H1 (cell line): ENCODE measurements at regions not wholly inside any gene's neighbourhood (a gene's known extent, or its start where the extent isn't known, plus 50 kb on each side); places are given as distances from the start of the nearest gene placed in this dataset.

ENCODE experiments used
- CTCF ChIA-PET: fragments of 300-600 bp; sonication (Branson Sonifier 250); formaldehyde crosslinking; loops from one replicate; lab custom pipeline; 2021; ENCODE audit not compliant: partially characterized antibody; lab: Charles Lee
- POLR2A ChIA-PET: fragments of 300-600 bp; sonication (Branson Sonifier 250); formaldehyde crosslinking; loops from one replicate; lab custom pipeline; 2021; ENCODE audit warnings: inconsistent platforms; ENCODE audit not compliant: partially characterized antibody; lab: Charles Lee
- DNase-seq, 2 experiments: peaks; one replicate each; pipeline versions ENCODE4 v3.0.0 to v3.0.0-alpha.2; 2010 to 2022; ENCODE audit warnings: low spot score in 2 of 2, low read depth in 1 of 2, mixed read lengths in 1 of 2
- FAIRE-seq: peaks from 2 replicates; lab custom pipeline; 2011; peaks lifted over from hg19 to GRCh38; lab: Jason Lieb, UNC
- H2AFZ ChIP-seq: 2 replicates; pipeline ENCODE4 v1.8.1; 2012; ENCODE audit warnings: low read length, inconsistent platforms
- H2AK5ac ChIP-seq: 2 replicates; pipeline ENCODE4 v1.6.1; 2013; ENCODE audit warnings: low read depth, low read length
- H2BK120ac ChIP-seq: replicated peaks from 2 replicates; pipeline ENCODE3; 2013; ENCODE audit warnings: low read depth, low read length, inconsistent platforms
- H2BK12ac ChIP-seq: 2 replicates; pipeline ENCODE4 v1.6.1; 2013; ENCODE audit warnings: low read depth, low read length
- H2BK15ac ChIP-seq: 2 replicates; pipeline ENCODE4 v1.6.1; 2013; ENCODE audit warnings: low read length
- H2BK20ac ChIP-seq: 2 replicates; pipeline ENCODE4 v1.6.1; 2013; ENCODE audit warnings: low read length
- H2BK5ac ChIP-seq: 2 replicates; pipeline ENCODE4 v1.6.1; 2013; ENCODE audit warnings: low read depth, low read length
- H3K14ac ChIP-seq: 2 replicates; pipeline ENCODE4 v1.6.1; 2013; ENCODE audit warnings: inconsistent platforms; ENCODE audit not compliant: insufficient read length
- H3K18ac ChIP-seq: 2 replicates; pipeline ENCODE4 v1.6.1; 2013; ENCODE audit warnings: low read length; ENCODE audit errors: extremely low read depth
- H3K23ac ChIP-seq: 2 replicates; pipeline ENCODE4 v1.6.1; 2013; ENCODE audit warnings: inconsistent platforms; ENCODE audit not compliant: insufficient read length
- H3K23me2 ChIP-seq: 2 replicates; pipeline ENCODE4 v1.6.1; 2013; ENCODE audit warnings: low read depth, low read length
- H3K27ac ChIP-seq: 2 replicates; pipeline ENCODE4 v1.6.1; 2011; ENCODE audit warnings: low read depth, low read length, inconsistent platforms
- H3K27me3 ChIP-seq, 4 experiments: replicated peaks in 1 of 4; 1 replicate in 1 of 4; 2 replicates in 3 of 4; pipeline versions ENCODE4 v1.6.1 to v1.8.1; 2011 to 2013; ENCODE audit warnings: low read length in 3 of 4, mild to moderate bottlenecking in 3 of 4, inconsistent platforms in 2 of 4, mixed read lengths in 2 of 4, moderate library complexity in 1 of 4; ENCODE audit not compliant: control insufficient read depth in 3 of 4, insufficient read depth in 3 of 4; ENCODE audit errors: extremely low read depth in 1 of 4
- H3K36me3 ChIP-seq, 4 experiments: 2 replicates each; pipeline versions ENCODE4 v1.6.1 to v1.8.1; 2011 to 2013; ENCODE audit warnings: mild to moderate bottlenecking in 4 of 4, low read length in 3 of 4, moderate library complexity in 2 of 4, control low read depth in 1 of 4, inconsistent platforms in 1 of 4; ENCODE audit not compliant: insufficient read depth in 4 of 4, control insufficient read depth in 2 of 4
- H3K4ac ChIP-seq: replicated peaks from 2 replicates; pipeline ENCODE3; 2013; ENCODE audit warnings: low read length, low read depth, mixed read lengths, inconsistent platforms; ENCODE audit not compliant: insufficient read length
- H3K4me1 ChIP-seq, 4 experiments: replicated peaks in 1 of 4; 1 replicate in 1 of 4; 2 replicates in 3 of 4; pipeline versions ENCODE4 v1.6.1 to v1.8.1; 2011 to 2013; ENCODE audit warnings: low read length in 3 of 4, inconsistent platforms in 2 of 4, mixed read lengths in 1 of 4; ENCODE audit not compliant: insufficient read depth in 4 of 4, control insufficient read depth in 3 of 4
- H3K4me2 ChIP-seq, 2 experiments: 2 replicates each; pipeline versions ENCODE4 v1.6.1 to v1.8.1; 2011 to 2013; ENCODE audit warnings: low read depth in 2 of 2, low read length in 2 of 2, control low read depth in 1 of 2, inconsistent platforms in 1 of 2, mild to moderate bottlenecking in 1 of 2; ENCODE audit not compliant: insufficient read depth in 1 of 2
- H3K4me3 ChIP-seq, 4 experiments: fragments of 200-600, 300-600 bp in 1 of 4; sonication (generic), shearing (Covaris generic), sonication (Bioruptor Twin) in 1 of 4; 2 replicates each; pipeline versions ENCODE4 v1.5.1 to v1.8.1; 2011 to 2016; ENCODE audit warnings: low read length in 4 of 4, low read depth in 3 of 4, control low read depth in 2 of 4, inconsistent platforms in 2 of 4, mild to moderate bottlenecking in 2 of 4, mixed read lengths in 1 of 4, moderate library complexity in 1 of 4; ENCODE audit not compliant: insufficient read depth in 2 of 4; ENCODE audit errors: extremely low read depth in 1 of 4
- H3K56ac ChIP-seq: replicated peaks from 2 replicates; pipeline ENCODE3; 2013; ENCODE audit warnings: low read depth, mild to moderate bottlenecking, mixed read lengths, low read length, inconsistent platforms; ENCODE audit not compliant: insufficient read length
- H3K79me1 ChIP-seq: 2 replicates; pipeline ENCODE4 v1.6.1; 2013; ENCODE audit warnings: low read depth, low read length, control low read depth
- H3K79me2 ChIP-seq, 2 experiments: 2 replicates each; pipeline versions ENCODE4 v1.6.1 to v1.8.1; 2012 to 2013; ENCODE audit warnings: low read length in 2 of 2, mild to moderate bottlenecking in 2 of 2, inconsistent platforms in 1 of 2; ENCODE audit not compliant: insufficient read depth in 2 of 2, control insufficient read depth in 1 of 2
- H3K9ac ChIP-seq, 4 experiments: replicated peaks in 1 of 4; 1 replicate in 1 of 4; 2 replicates in 3 of 4; pipeline versions ENCODE4 v1.6.1 to v1.8.1; 2011 to 2013; ENCODE audit warnings: low read depth in 3 of 4, low read length in 3 of 4, control low read depth in 2 of 4, mild to moderate bottlenecking in 2 of 4, moderate library complexity in 2 of 4, inconsistent platforms in 1 of 4; ENCODE audit errors: extremely low read depth in 1 of 4
- H3K9me3 ChIP-seq, 2 experiments: 2 replicates each; pipeline versions ENCODE4 v1.6.1 to v1.8.1; 2012 to 2013; ENCODE audit warnings: mild to moderate bottlenecking in 2 of 2, moderate library complexity in 2 of 2, control low read depth in 1 of 2, inconsistent platforms in 1 of 2, low read depth in 1 of 2, low read length in 1 of 2, mixed read lengths in 1 of 2; ENCODE audit not compliant: insufficient read depth in 2 of 2
- H4K20me1 ChIP-seq, 2 experiments: replicated peaks in 1 of 2; 2 replicates each; pipeline versions ENCODE3 to v1.8.1; 2011 to 2013; ENCODE audit warnings: inconsistent platforms in 2 of 2, low read length in 2 of 2, mild to moderate bottlenecking in 1 of 2; ENCODE audit not compliant: insufficient read depth in 2 of 2, control insufficient read depth in 1 of 2
- H4K5ac ChIP-seq: 2 replicates; pipeline ENCODE4 v1.6.1; 2013; ENCODE audit warnings: low read length, low read depth, mixed read lengths, inconsistent platforms; ENCODE audit not compliant: insufficient read length
- H4K8ac ChIP-seq: 2 replicates; pipeline ENCODE4 v1.8.0; 2013; ENCODE audit warnings: mild to moderate bottlenecking, moderate library complexity, low read length, inconsistent platforms; ENCODE audit not compliant: insufficient read depth; ENCODE audit errors: extremely low read depth
- H4K91ac ChIP-seq: replicated peaks from 2 replicates; pipeline ENCODE3; 2013; ENCODE audit warnings: low read length, mixed read lengths, inconsistent platforms; ENCODE audit not compliant: insufficient read length
- CREB1 ChIP-seq: IDR thresholded peaks from 2 replicates; pipeline ENCODE4 v1.6.1; 2012; ENCODE audit warnings: inconsistent platforms
- EP300 ChIP-seq, 2 experiments: IDR thresholded peaks; 1 replicate in 1 of 2; 2 replicates in 1 of 2; pipeline ENCODE4 v1.6.1; 2011 to 2012; ENCODE audit warnings: low read depth in 2 of 2, low read length in 2 of 2, mild to moderate bottlenecking in 2 of 2, borderline replicate concordance in 1 of 2, inconsistent platforms in 1 of 2, moderate library complexity in 1 of 2
- JUND ChIP-seq: IDR thresholded peaks from 2 replicates; pipeline ENCODE4 v1.6.1; 2011; ENCODE audit warnings: mild to moderate bottlenecking, improper control_type of control experiment, low read length
- KDM1A ChIP-seq: fragments of 200-600, 300-600 bp; sonication (generic); IDR thresholded peaks from 2 replicates; pipeline ENCODE4 v1.7.1; 2016; ENCODE audit warnings: mild to moderate bottlenecking, low read length, borderline replicate concordance
- KDM5A ChIP-seq: fragments of 200-600 bp; IDR thresholded peaks from 2 replicates; pipeline ENCODE4 v1.7.1; 2012; ENCODE audit warnings: mild to moderate bottlenecking, low read length, inconsistent platforms, mixed read lengths
- MAFK ChIP-seq: IDR thresholded peaks from 2 replicates; pipeline ENCODE4 v1.6.1; 2012; ENCODE audit warnings: low read depth, mild to moderate bottlenecking, improper control_type of control experiment, low read length
- SAP30 ChIP-seq: fragments of 300-600 bp; sonication (generic); IDR thresholded peaks from 2 replicates; pipeline ENCODE4 v1.7.1; 2012; ENCODE audit warnings: low read length, moderate library complexity, mild to moderate bottlenecking, inconsistent platforms; ENCODE audit not compliant: insufficient read depth, insufficient replicate concordance
- TCF12 ChIP-seq: IDR thresholded peaks from 2 replicates; pipeline ENCODE4 v1.6.1; 2011; ENCODE audit warnings: low read depth, mild to moderate bottlenecking, low read length
- WGBS, 2 experiments: shearing (Covaris generic) in 1 of 2; methylation state at CpG; one replicate each; pipeline versions ENCODE4 v1.1.6 to v1.1.7; 2013 to 2015; ENCODE audit warnings: low lambda C conversion rate in 2 of 2, mixed read lengths in 2 of 2, inconsistent platforms in 1 of 2, low coverage in 1 of 2, missing lambda C conversion rate in 1 of 2; ENCODE audit not compliant: insufficient replicate concordance in 2 of 2, insufficient coverage in 1 of 2, insufficient read length in 1 of 2; ENCODE audit errors: extremely low coverage in 1 of 2, missing lambda C conversion rate in 1 of 2; 5-methylcytosine and 5-hydroxymethylcytosine counted together
- TF ChIP-seq, protein P1 (sequence below), 3 experiments: IDR thresholded peaks; 1 replicate in 2 of 3; 2 replicates in 1 of 3; pipeline versions ENCODE4 v1.5.1 to v1.6.1; 2011; ENCODE audit warnings: low read length in 3 of 3, mild to moderate bottlenecking in 3 of 3, inconsistent platforms in 2 of 3, low read depth in 1 of 3, moderate library complexity in 1 of 3; ENCODE audit not compliant: insufficient read depth in 1 of 3; ENCODE audit errors: control extremely low read depth in 1 of 3
- TF ChIP-seq, protein P2 (sequence below): IDR thresholded peaks from 2 replicates; pipeline ENCODE4 v1.6.1; 2011; ENCODE audit warnings: low read length, improper control_type of control experiment

DNA sequence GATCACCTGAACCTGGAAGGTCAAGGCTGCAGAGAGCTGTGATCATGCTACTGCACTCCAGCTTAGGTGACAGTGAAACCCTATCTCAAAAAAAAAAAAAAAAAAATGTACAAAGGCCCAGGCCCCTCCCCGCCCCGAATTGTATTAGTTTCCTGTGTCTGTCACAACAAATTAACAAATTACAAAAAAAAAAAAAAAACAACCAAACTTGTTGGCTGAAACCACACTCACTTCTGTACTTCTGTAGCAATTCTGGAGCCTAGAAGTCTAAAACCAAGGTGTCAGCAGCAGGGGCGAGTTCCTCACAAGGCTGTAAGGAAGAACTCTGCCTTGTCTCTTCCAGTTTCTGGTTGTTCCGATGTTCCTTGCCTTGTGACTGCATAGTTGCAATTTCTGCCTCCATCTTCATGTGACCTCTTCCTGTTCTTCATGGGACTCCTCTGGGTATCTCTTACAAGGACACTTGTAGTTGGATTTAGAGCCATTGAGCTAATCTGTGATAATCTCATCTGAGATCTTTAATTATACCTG, 100.8 kb upstream of the ZSWIM2 start:
- no peak for FAIRE-seq
- TF ChIP-seq, protein P1, sequence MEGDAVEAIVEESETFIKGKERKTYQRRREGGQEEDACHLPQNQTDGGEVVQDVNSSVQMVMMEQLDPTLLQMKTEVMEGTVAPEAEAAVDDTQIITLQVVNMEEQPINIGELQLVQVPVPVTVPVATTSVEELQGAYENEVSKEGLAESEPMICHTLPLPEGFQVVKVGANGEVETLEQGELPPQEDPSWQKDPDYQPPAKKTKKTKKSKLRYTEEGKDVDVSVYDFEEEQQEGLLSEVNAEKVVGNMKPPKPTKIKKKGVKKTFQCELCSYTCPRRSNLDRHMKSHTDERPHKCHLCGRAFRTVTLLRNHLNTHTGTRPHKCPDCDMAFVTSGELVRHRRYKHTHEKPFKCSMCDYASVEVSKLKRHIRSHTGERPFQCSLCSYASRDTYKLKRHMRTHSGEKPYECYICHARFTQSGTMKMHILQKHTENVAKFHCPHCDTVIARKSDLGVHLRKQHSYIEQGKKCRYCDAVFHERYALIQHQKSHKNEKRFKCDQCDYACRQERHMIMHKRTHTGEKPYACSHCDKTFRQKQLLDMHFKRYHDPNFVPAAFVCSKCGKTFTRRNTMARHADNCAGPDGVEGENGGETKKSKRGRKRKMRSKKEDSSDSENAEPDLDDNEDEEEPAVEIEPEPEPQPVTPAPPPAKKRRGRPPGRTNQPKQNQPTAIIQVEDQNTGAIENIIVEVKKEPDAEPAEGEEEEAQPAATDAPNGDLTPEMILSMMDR (IDR thresholded peaks at IDR 0.05; ENCODE audit: control extremely low read depth in 1 of 3, insufficient read depth in 1 of 3, low read depth in 1 of 3, low read length in 3 of 3) = no peak
- no peak for TF ChIP-seq KDM1A
- no peak for TF ChIP-seq TCF12
- no peak for TF ChIP-seq MAFK
- TF ChIP-seq EP300 (IDR thresholded peaks at IDR 0.05; ENCODE audit: borderline replicate concordance in 1 of 2, low read depth in 2 of 2, low read length in 2 of 2) = no peak
- TF ChIP-seq KDM5A = no peak
- TF ChIP-seq JUND = no peak
- no peak for TF ChIP-seq CREB1
- TF ChIP-seq SAP30 = no peak
- TF ChIP-seq, protein P2, sequence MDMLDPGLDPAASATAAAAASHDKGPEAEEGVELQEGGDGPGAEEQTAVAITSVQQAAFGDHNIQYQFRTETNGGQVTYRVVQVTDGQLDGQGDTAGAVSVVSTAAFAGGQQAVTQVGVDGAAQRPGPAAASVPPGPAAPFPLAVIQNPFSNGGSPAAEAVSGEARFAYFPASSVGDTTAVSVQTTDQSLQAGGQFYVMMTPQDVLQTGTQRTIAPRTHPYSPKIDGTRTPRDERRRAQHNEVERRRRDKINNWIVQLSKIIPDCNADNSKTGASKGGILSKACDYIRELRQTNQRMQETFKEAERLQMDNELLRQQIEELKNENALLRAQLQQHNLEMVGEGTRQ = no peak

More for the DNA sequence above, 100.8 kb upstream of the ZSWIM2 start:
- no peaks in the 10 kb centered on the region for H3K9me3 ChIP-seq
- no peaks in the 10 kb centered on the region for H3K79me2 ChIP-seq
- H3K79me1 ChIP-seq = no peaks in the 10 kb centered on the region
- H2BK20ac ChIP-seq = no peak overlapping the region
- no peaks in the 10 kb centered on the region for H3K4me1 ChIP-seq
- H3K4me3 ChIP-seq = no peak overlapping the region
- no peak overlapping the region for H2BK12ac ChIP-seq
- DNase-seq = peak in 1 of 2 experiments; percentile 11
- H3K14ac ChIP-seq = no peak overlapping the region
- CTCF ChIA-PET = interaction anchor here (0.5 to 1.2 kb wide), 4 partner anchors 87 to 517 kb away, joined by 3 to 5 read pairs (median 4); no protein-coding TSS in a partner anchor
- no peak overlapping the region for H3K4me2 ChIP-seq
- H4K20me1 ChIP-seq = no peaks in the 10 kb centered on the region
- no peak overlapping the region for H3K4ac ChIP-seq
- no peak overlapping the region for H3K18ac ChIP-seq
- H3K23ac ChIP-seq = no peak overlapping the region
- H4K8ac ChIP-seq = no peak overlapping the region
- WGBS, 2 experiments = 91% methylated on average over 4 of the region's 4 CpGs; no CpG with 5 or more reads in 1 of the 2 experiments
- H2BK5ac ChIP-seq = no peak overlapping the region
- no peaks in the 10 kb centered on the region for H3K27me3 ChIP-seq
- H3K56ac ChIP-seq = no peak overlapping the region
- H3K9ac ChIP-seq = no peak overlapping the region
- H3K36me3 ChIP-seq = no peaks in the 10 kb centered on the region
- POLR2A ChIA-PET = no interaction called here
- no peak overlapping the region for H2AFZ ChIP-seq
- H2BK120ac ChIP-seq = no peak overlapping the region
- no peak overlapping the region for H2BK15ac ChIP-seq
- no peak overlapping the region for H3K27ac ChIP-seq
- no peak overlapping the region for H2AK5ac ChIP-seq
- H4K5ac ChIP-seq = no peak overlapping the region
- no peaks in the 10 kb centered on the region for H3K23me2 ChIP-seq
- no peak overlapping the region for H4K91ac ChIP-seq
